DND-41 (cell line): ENCODE measurements at regions not wholly inside any gene's neighbourhood (a gene's known extent, or its start where the extent isn't known, plus 50 kb on each side); places are given as distances from the start of the nearest gene placed in this dataset.

Source experiments
- ATAC-seq: fragments of 200-7000 bp; cut with Tn5 transposase; 3 replicates; pipeline ENCODE4 v1.9.1; 2021; ENCODE audit warnings: low read depth; ENCODE audit not compliant: insufficient read depth
- DNase-seq: peaks from one replicate; pipeline ENCODE4 v3.0.0-alpha.2; 2020
- H2AFZ ChIP-seq: 2 replicates; pipeline ENCODE4 v1.6.0; 2012; ENCODE audit warnings: low read depth, low read length
- H3K27ac ChIP-seq: 2 replicates; pipeline ENCODE4 v1.5.1; 2012; ENCODE audit warnings: low read length, inconsistent platforms
- H3K27me3 ChIP-seq: fragments of 200-600 bp; sonication (generic); 2 replicates; pipeline ENCODE4 v1.6.0; 2012; ENCODE audit warnings: low read length, mild to moderate bottlenecking, inconsistent platforms; ENCODE audit not compliant: insufficient read depth, poor library complexity
- H3K36me3 ChIP-seq: 2 replicates; pipeline ENCODE4 v1.5.1; 2012; ENCODE audit warnings: low read length, inconsistent platforms; ENCODE audit not compliant: insufficient read depth
- H3K4me1 ChIP-seq: 2 replicates; pipeline ENCODE4 v1.5.1; 2012; ENCODE audit warnings: mild to moderate bottlenecking, low read length; ENCODE audit not compliant: insufficient read depth
- H3K4me2 ChIP-seq: 2 replicates; pipeline ENCODE4 v1.6.0; 2012; ENCODE audit warnings: mild to moderate bottlenecking, moderate library complexity, low read length, inconsistent platforms; ENCODE audit not compliant: insufficient read depth
- H3K4me3 ChIP-seq, 2 experiments: fragments of 200-600 bp in 1 of 2; shearing (Covaris generic) in 1 of 2; 2 replicates each; pipeline ENCODE4 v1.5.1; 2012 to 2016; ENCODE audit warnings: inconsistent platforms in 2 of 2, low read length in 2 of 2, mild to moderate bottlenecking in 2 of 2, low read depth in 1 of 2, moderate library complexity in 1 of 2
- H3K79me2 ChIP-seq: 2 replicates; pipeline ENCODE4 v1.6.0; 2012; ENCODE audit warnings: low read length, inconsistent platforms; ENCODE audit not compliant: insufficient read depth
- H3K9ac ChIP-seq: 2 replicates; pipeline ENCODE4 v1.6.0; 2012; ENCODE audit warnings: low read depth, mild to moderate bottlenecking, inconsistent platforms, low read length, moderate library complexity
- H3K9me3 ChIP-seq: 2 replicates; pipeline ENCODE4 v1.5.1; 2012; ENCODE audit warnings: low read length, moderate library complexity, mild to moderate bottlenecking, inconsistent platforms; ENCODE audit not compliant: insufficient read depth, severe bottlenecking
- H4K20me1 ChIP-seq: 2 replicates; pipeline ENCODE4 v1.6.0; 2012; ENCODE audit warnings: low read length; ENCODE audit not compliant: insufficient read depth
- CTCF ChIP-seq: IDR thresholded peaks from 2 replicates; pipeline ENCODE4 v1.5.1; 2012; ENCODE audit warnings: borderline replicate concordance, low read length, moderate library complexity, mild to moderate bottlenecking; ENCODE audit not compliant: poor library complexity, severe bottlenecking; ENCODE audit errors: extremely low read depth
- EZH2 ChIP-seq: IDR thresholded peaks from 3 replicates; pipeline ENCODE4 v1.6.1; 2012; ENCODE audit warnings: borderline replicate concordance, low read depth, mild to moderate bottlenecking, moderate library complexity, low read length, inconsistent platforms; ENCODE audit not compliant: severe bottlenecking

- Histone ChIP-seq H3K9me3 (no peaks in the 10 kb centered on the region), H3K79me2 (no peaks in the 10 kb centered on the region), H3K27ac (no peak overlapping the region), H3K4me3 (no peak overlapping the region), H2AFZ (no peak overlapping the region), H3K27me3 (no peaks in the 10 kb centered on the region), H3K9ac (no peak overlapping the region), H3K4me1 (no peaks in the 10 kb centered on the region), H3K4me2 (no peak overlapping the region), H3K36me3 (no peaks in the 10 kb centered on the region), H4K20me1 (no peaks in the 10 kb centered on the region)
- ATAC-seq (no peak), DNase-seq (no peak)
- TF ChIP-seq EZH2 (no peak), CTCF (no peak)
Measured at GRCh38 chr11:109584001-109584972, 162.3 kb downstream of the C11orf87 start.

- no peak overlapping the region for H3K27ac ChIP-seq
- no peaks in the 10 kb centered on the region for H3K79me2 ChIP-seq
- H3K4me2 ChIP-seq, result no peak overlapping the region
- H2AFZ ChIP-seq, result no peak overlapping the region
- ATAC-seq (no peak), DNase-seq (no peak)
- no peak for TF ChIP-seq EZH2
- no peak for TF ChIP-seq CTCF
- no peaks in the 10 kb centered on the region for H3K9me3 ChIP-seq
- H3K27me3 ChIP-seq, result no peaks in the 10 kb centered on the region
- H3K36me3 ChIP-seq, result no peaks in the 10 kb centered on the region
- H3K4me1 ChIP-seq, result no peaks in the 10 kb centered on the region
- H3K9ac ChIP-seq, result no peak overlapping the region
- no peak overlapping the region for H3K4me3 ChIP-seq
- no peaks in the 10 kb centered on the region for H4K20me1 ChIP-seq
Measured at GRCh38 chr11:109586789-109587188, 164.8 kb downstream of the C11orf87 start.

- no peak overlapping the region for H3K4me2 ChIP-seq
- no peaks in the 10 kb centered on the region for H4K20me1 ChIP-seq
- no peaks in the 10 kb centered on the region for H3K9me3 ChIP-seq
- no peak for ATAC-seq
- DNase-seq, result no peak
- no peak overlapping the region for H3K27ac ChIP-seq
- H3K4me1 ChIP-seq, result no peaks in the 10 kb centered on the region
- no peaks in the 10 kb centered on the region for H3K27me3 ChIP-seq
- TF ChIP-seq CTCF, result no peak
- H2AFZ ChIP-seq, result no peak overlapping the region
- no peak overlapping the region for H3K4me3 ChIP-seq
- no peaks in the 10 kb centered on the region for H3K79me2 ChIP-seq
- H3K9ac ChIP-seq, result no peak overlapping the region
- H3K36me3 ChIP-seq, result no peaks in the 10 kb centered on the region
Measured at GRCh38 chr11:109590782-109591181, 168.8 kb downstream of the C11orf87 start.
